CD14-positive monocyte (primary cell): ENCODE measurements at regions not wholly inside any gene's neighbourhood (a gene's known extent, or its start where the extent isn't known, plus 50 kb on each side); places are given as distances from the start of the nearest gene placed in this dataset.

Source experiments
- DNase-seq, 3 donors: peaks; one replicate each; pipeline ENCODE4 v3.0.0-alpha.2; 2011 to 2022
- H2AFZ ChIP-seq: 2 replicates; pipeline ENCODE4 v1.6.0; 2012; ENCODE audit warnings: mild to moderate bottlenecking, low read depth, low read length, inconsistent platforms; ENCODE audit not compliant: insufficient read depth, poor library complexity, severe bottlenecking
- H3K27ac ChIP-seq, 2 donors: 1 replicate in 1 of 2; 2 replicates in 1 of 2; pipeline ENCODE4 v1.5.1; 2012 to 2013; ENCODE audit warnings: low read length in 2 of 2, control low read depth in 1 of 2, inconsistent platforms in 1 of 2, low read depth in 1 of 2, mild to moderate bottlenecking in 1 of 2
- H3K27me3 ChIP-seq, 2 donors: one replicate each; pipeline versions ENCODE4 v1.6.0 to v1.6.1; 2011 to 2013; ENCODE audit warnings: low read length in 2 of 2; ENCODE audit not compliant: control insufficient read depth in 2 of 2, insufficient read depth in 2 of 2
- H3K36me3 ChIP-seq, 2 donors: replicated peaks in 1 of 2; 1 replicate in 1 of 2; 2 replicates in 1 of 2; pipeline versions ENCODE4 v1.5.1 to v1.6.1; 2012 to 2013; ENCODE audit warnings: low read length in 2 of 2, control low read depth in 1 of 2, inconsistent platforms in 1 of 2, mild to moderate bottlenecking in 1 of 2; ENCODE audit not compliant: insufficient read depth in 2 of 2, control insufficient read depth in 1 of 2
- H3K4me1 ChIP-seq, 2 donors: 1 replicate in 1 of 2; 2 replicates in 1 of 2; pipeline versions ENCODE4 v1.5.1 to v1.6.1; 2012 to 2013; ENCODE audit warnings: low read length in 2 of 2, control low read depth in 1 of 2, inconsistent platforms in 1 of 2, mild to moderate bottlenecking in 1 of 2, moderate library complexity in 1 of 2; ENCODE audit not compliant: insufficient read depth in 2 of 2, control insufficient read depth in 1 of 2
- H3K4me2 ChIP-seq: replicated peaks from 2 replicates; pipeline ENCODE3; 2012; ENCODE audit warnings: low read length, moderate library complexity, mild to moderate bottlenecking; ENCODE audit not compliant: poor library complexity, severe bottlenecking; ENCODE audit errors: extremely low read depth
- H3K4me3 ChIP-seq, 3 experiments: fragments of 200-600 bp in 1 of 3; sonication (generic) in 1 of 3; replicated peaks in 1 of 3; 1 replicate in 2 of 3; 2 replicates in 1 of 3; pipeline ENCODE4 v1.5.1; 2011 to 2013; ENCODE audit warnings: low read length in 3 of 3, mild to moderate bottlenecking in 3 of 3, control low read depth in 2 of 3, low read depth in 2 of 3, inconsistent platforms in 1 of 3, moderate library complexity in 1 of 3
- H3K79me2 ChIP-seq: 2 replicates; pipeline ENCODE4 v1.6.0; 2012; ENCODE audit warnings: mild to moderate bottlenecking, control low read depth, inconsistent platforms, low read length, moderate library complexity; ENCODE audit not compliant: insufficient read depth
- H3K9ac ChIP-seq: 2 replicates; pipeline ENCODE4 v1.6.0; 2017; ENCODE audit warnings: low read length, mild to moderate bottlenecking; ENCODE audit not compliant: insufficient read depth, poor library complexity, severe bottlenecking
- H3K9me3 ChIP-seq, 2 donors: replicated peaks in 1 of 2; 1 replicate in 1 of 2; 2 replicates in 1 of 2; pipeline versions ENCODE4 v1.5.1 to v1.6.1; 2012 to 2013; ENCODE audit warnings: low read length in 2 of 2, control low read depth in 1 of 2; ENCODE audit not compliant: control insufficient read depth in 1 of 2, insufficient read depth in 1 of 2
- H4K20me1 ChIP-seq: 2 replicates; pipeline ENCODE4 v1.6.0; 2012; ENCODE audit warnings: mild to moderate bottlenecking, low read length, control low read depth, moderate library complexity; ENCODE audit not compliant: insufficient read depth
- H3K27ac Mint-ChIP-seq, 7 donors: one replicate each; pipeline ENCODE4 v1.8.0; 2020; ENCODE audit warnings: mild to moderate bottlenecking in 7 of 7, mixed read lengths in 7 of 7, moderate library complexity in 6 of 7, inconsistent platforms in 2 of 7
- H3K27me3 Mint-ChIP-seq, 3 donors: one replicate each; pipeline ENCODE4 v1.8.0; 2021 to 2022; ENCODE audit warnings: low read depth in 3 of 3, mild to moderate bottlenecking in 3 of 3, mixed read lengths in 3 of 3, moderate library complexity in 3 of 3, inconsistent platforms in 1 of 3
- H3K36me3 Mint-ChIP-seq, 2 donors: one replicate each; pipeline ENCODE4 v1.8.0; 2020; ENCODE audit warnings: mixed read lengths in 2 of 2, inconsistent platforms in 1 of 2, mild to moderate bottlenecking in 1 of 2
- H3K4me1 Mint-ChIP-seq: one replicate; pipeline ENCODE4 v1.8.0; 2020; ENCODE audit warnings: mild to moderate bottlenecking, mixed read lengths
- H3K4me3 Mint-ChIP-seq, 2 donors: one replicate each; pipeline ENCODE4 v1.8.0; 2020; ENCODE audit warnings: mild to moderate bottlenecking in 2 of 2, mixed read lengths in 2 of 2, moderate library complexity in 1 of 2
- H3K9me3 Mint-ChIP-seq, 7 donors: one replicate each; pipeline ENCODE4 v1.8.0; 2020 to 2022; ENCODE audit warnings: mixed read lengths in 7 of 7, mild to moderate bottlenecking in 6 of 7, moderate library complexity in 6 of 7, inconsistent platforms in 2 of 7
- CTCF ChIP-seq: fragments of 200-600 bp; IDR thresholded peaks from one replicate; pipeline ENCODE4 v1.8.0; 2022; ENCODE audit warnings: antibody characterized with exemption, mild to moderate bottlenecking
- WGBS: methylation state at CpG from one replicate; pipeline ENCODE4 v1.1.5; 2013; ENCODE audit warnings: missing lambda C conversion rate; ENCODE audit not compliant: insufficient coverage; 5-methylcytosine and 5-hydroxymethylcytosine counted together
- intact Hi-C, 2 donors: fragments of 100-400 bp; cut with micrococcal nuclease; formaldehyde crosslinking; loops; one replicate each; pipeline versions ENCODE4 v1.15.0 to v1.15.1; 2023

- no peak for TF ChIP-seq CTCF
- H3K79me2 ChIP-seq, result no peaks in the 10 kb centered on the region
- H3K4me2 ChIP-seq, result no peak overlapping the region
- H3K27ac ChIP-seq, result no peak overlapping the region
- peaks cover 10 to 21% (median 16%) of the 10 kb centered on the region in 3 donors for H3K27me3 Mint-ChIP-seq
- H3K4me1 Mint-ChIP-seq, result no peaks in the 10 kb centered on the region
- no peak for DNase-seq
- H3K4me3 Mint-ChIP-seq, result no peak overlapping the region
- WGBS, result no CpG with 5 or more reads among the region's 1 CpG
- no peak overlapping the region for H3K4me3 ChIP-seq
- no peaks in the 10 kb centered on the region for H3K9me3 ChIP-seq
- peaks cover 0 to 1% (median 0%) of the 10 kb centered on the region in 7 donors for H3K9me3 Mint-ChIP-seq
- no peaks in the 10 kb centered on the region for H3K4me1 ChIP-seq
- H3K27ac Mint-ChIP-seq, result no peak overlapping the region
- no peaks in the 10 kb centered on the region for H4K20me1 ChIP-seq
- no peaks in the 10 kb centered on the region for H3K36me3 Mint-ChIP-seq
- H2AFZ ChIP-seq, result no peak overlapping the region
- intact Hi-C loops, result no loop called here
- no peak overlapping the region for H3K9ac ChIP-seq
- no peaks in the 10 kb centered on the region for H3K36me3 ChIP-seq
- peaks cover 3 to 10% of the 10 kb centered on the region in 2 donors for H3K27me3 ChIP-seq
Measured at GRCh38 chr2:12949406-12949805, 232.7 kb downstream of the TRIB2 start.

DNA sequence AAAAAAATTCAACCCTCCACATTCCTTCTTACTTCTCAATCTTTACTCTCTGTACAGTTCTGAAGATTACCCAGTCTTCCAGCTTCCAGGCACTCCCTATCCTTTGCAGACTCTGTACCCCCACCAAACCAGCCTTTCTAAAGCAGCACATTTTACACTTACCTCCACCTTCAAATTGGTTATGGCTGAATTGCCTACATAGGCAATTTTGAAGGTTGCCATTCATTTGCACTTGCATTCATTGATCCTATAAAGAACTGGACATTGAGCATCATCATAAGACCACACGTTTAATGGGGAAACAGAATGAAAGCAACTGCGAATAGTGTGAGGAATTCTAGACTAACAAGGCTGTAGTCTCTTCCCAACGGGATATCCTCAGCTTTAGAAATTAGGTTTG, 233.4 kb downstream of the TRIB2 start:
- H3K27me3 Mint-ChIP-seq, result peaks cover 10 to 21% (median 16%) of the 10 kb centered on the region in 3 donors

More for the DNA sequence above, 233.4 kb downstream of the TRIB2 start:
- Histone ChIP-seq H3K4me1 (no peaks in the 10 kb centered on the region), H3K27ac (no peak overlapping the region), H3K9me3 (no peaks in the 10 kb centered on the region), H2AFZ (no peak overlapping the region), H3K4me3 (no peak overlapping the region), H4K20me1 (no peaks in the 10 kb centered on the region), H3K27me3 (peaks cover 3 to 10% of the 10 kb centered on the region in 2 donors), H3K79me2 (no peaks in the 10 kb centered on the region), H3K36me3 (no peaks in the 10 kb centered on the region), H3K4me2 (no peak overlapping the region), H3K9ac (no peak overlapping the region)
- DNase-seq, result no peak
- Mint-ChIP-seq H3K9me3 (peaks cover 0 to 3% (median 0%) of the 10 kb centered on the region in 7 donors), H3K4me3 (peak overlapping the region in 1 of 2 donors; percentile 5), H3K4me1 (no peaks in the 10 kb centered on the region), H3K27ac (no peak overlapping the region), H3K36me3 (no peaks in the 10 kb centered on the region)
- intact Hi-C loops, result no loop called here
- no peak for TF ChIP-seq CTCF
- WGBS, result 100% methylated on average over 3 of the region's 3 CpGs
